Neural crest cell (in vitro differentiated cells): ENCODE measurements at regions not wholly inside any gene's neighbourhood (a gene's known extent, or its start where the extent isn't known, plus 50 kb on each side); places are given as distances from the start of the nearest gene placed in this dataset.
"Not testable (repeated sequence)": the region's sequence is repeated elsewhere in the genome, so short reads cannot be mapped to it uniquely, and the experiment has no call there.

ENCODE experiments used
- DNase-seq: peaks from one replicate; pipeline ENCODE4 v3.0.0; 2021; ENCODE audit warnings: low read depth, mixed read lengths, low spot score
- H3K27ac Mint-ChIP-seq: one replicate; pipeline ENCODE4 v1.8.0; 2021; ENCODE audit warnings: mild to moderate bottlenecking, mixed read lengths; ENCODE audit not compliant: unreplicated experiment
- H3K27me3 Mint-ChIP-seq: 2 replicates; pipeline ENCODE4 v1.8.0; 2021; ENCODE audit warnings: low read depth, mild to moderate bottlenecking, mixed read lengths
- H3K36me3 Mint-ChIP-seq: 2 replicates; pipeline ENCODE4 v1.8.0; 2021; ENCODE audit warnings: low read depth, mild to moderate bottlenecking, mixed read lengths
- H3K4me1 Mint-ChIP-seq: 2 replicates; pipeline ENCODE4 v1.8.0; 2021; ENCODE audit warnings: mixed read lengths
- H3K4me3 Mint-ChIP-seq: one replicate; pipeline ENCODE4 v1.8.0; 2021; ENCODE audit warnings: mild to moderate bottlenecking, mixed read lengths
- H3K9me3 Mint-ChIP-seq: 2 replicates; pipeline ENCODE4 v1.8.0; 2021; ENCODE audit warnings: mixed read lengths
- CTCF ChIP-seq: fragments of 200-600 bp; sonication (generic); conservative IDR thresholded peaks from 2 replicates; pipeline ENCODE4 v1.5.0; 2021; ENCODE audit warnings: antibody characterized with exemption, mild to moderate bottlenecking

- Mint-ChIP-seq H3K36me3 (no peaks in the 10 kb centered on the region), H3K27ac (peak overlapping the region; percentile 9), H3K9me3 (peaks cover 3% of the 10 kb centered on the region), H3K4me3 (no peak overlapping the region), H3K4me1 (peaks cover 17% of the 10 kb centered on the region), H3K27me3 (no peaks in the 10 kb centered on the region)
- TF ChIP-seq CTCF, result no peak
- DNase-seq, result no peak
Measured at GRCh38 chr6:74570044-74570443, 635.8 kb downstream of the COL12A1 start.

- no peak for TF ChIP-seq CTCF
- no peak overlapping the region for H3K4me3 Mint-ChIP-seq
- H3K36me3 Mint-ChIP-seq, result no peaks in the 10 kb centered on the region
- no peak for DNase-seq
- H3K9me3 Mint-ChIP-seq, result no peaks in the 10 kb centered on the region
- no peak overlapping the region for H3K27ac Mint-ChIP-seq
- H3K27me3 Mint-ChIP-seq, result no peaks in the 10 kb centered on the region
- H3K4me1 Mint-ChIP-seq, result peaks cover 12% of the 10 kb centered on the region
Measured at GRCh38 chr6:74568861-74569260, 637.0 kb downstream of the COL12A1 start.

GRCh38 chr6:74567923-74568290, 637.9 kb downstream of the COL12A1 start:
- H3K9me3 Mint-ChIP-seq, H3K27me3 Mint-ChIP-seq, H3K36me3 Mint-ChIP-seq, DNase-seq, H3K27ac Mint-ChIP-seq, H3K4me3 Mint-ChIP-seq: not testable (repeated sequence)
- peaks cover 12% of the 10 kb centered on the region for H3K4me1 Mint-ChIP-seq

- no peaks in the 10 kb centered on the region for H3K9me3 Mint-ChIP-seq
- no peak for TF ChIP-seq CTCF
- H3K36me3 Mint-ChIP-seq, result no peaks in the 10 kb centered on the region
- H3K27me3 Mint-ChIP-seq, result no peaks in the 10 kb centered on the region
- peaks cover 12% of the 10 kb centered on the region for H3K4me1 Mint-ChIP-seq
- DNase-seq, result no peak
- no peak overlapping the region for H3K27ac Mint-ChIP-seq
- no peak overlapping the region for H3K4me3 Mint-ChIP-seq
Measured at GRCh38 chr6:74567281-74567922, 638.5 kb downstream of the COL12A1 start.

- no peaks in the 10 kb centered on the region for H3K36me3 Mint-ChIP-seq
- no peaks in the 10 kb centered on the region for H3K27me3 Mint-ChIP-seq
- DNase-seq, result no peak
- H3K4me3 Mint-ChIP-seq, result no peak overlapping the region
- TF ChIP-seq CTCF, result no peak
- H3K4me1 Mint-ChIP-seq, result no peaks in the 10 kb centered on the region
- no peak overlapping the region for H3K27ac Mint-ChIP-seq
- H3K9me3 Mint-ChIP-seq, result peaks cover 11% of the 10 kb centered on the region
Measured at GRCh38 chr6:74557236-74557635, 648.6 kb downstream of the COL12A1 start.

- Mint-ChIP-seq H3K36me3 (no peaks in the 10 kb centered on the region), H3K27ac (no peak overlapping the region), H3K4me1 (no peaks in the 10 kb centered on the region), H3K27me3 (no peaks in the 10 kb centered on the region), H3K4me3 (no peak overlapping the region), H3K9me3 (peaks cover 12% of the 10 kb centered on the region)
- DNase-seq, result no peak
- TF ChIP-seq CTCF, result no peak
Measured at GRCh38 chr6:74554041-74554440, 651.8 kb downstream of the COL12A1 start.
